ENCODE measurements at regions not wholly inside any gene's neighbourhood (a gene's known extent, or its start where the extent isn't known, plus 50 kb on each side); places are given as distances from the start of the nearest gene placed in this dataset.
"Not testable (repeated sequence)": the region's sequence is repeated elsewhere in the genome, so short reads cannot be mapped to it uniquely, and the experiment has no call there.

- DNase-seq (ENCODE audit: low spot score) = no peak
Measured at GRCh38 chr12:42728287-42728686, 138.7 kb upstream of the PRICKLE1 start.

- peak; percentile 70 for DNase-seq (ENCODE audit: low spot score)
Measured at GRCh38 chr12:42725809-42726208, 136.3 kb upstream of the PRICKLE1 start.

- DNase-seq (ENCODE audit: low spot score) = no peak
Measured at GRCh38 chr12:42716491-42716891, 126.9 kb upstream of the PRICKLE1 start.

- not testable (repeated sequence) for DNase-seq (ENCODE audit: low spot score)
Measured at GRCh38 chr12:42713566-42713965, 124.0 kb upstream of the PRICKLE1 start.

GRCh38 chr12:42708374-42708773 lies 118.8 kb upstream of the PRICKLE1 start:
- not testable (repeated sequence) for DNase-seq (ENCODE audit: low spot score)

GRCh38 chr12:42707312-42708226 lies 118.0 kb upstream of the PRICKLE1 start:
- DNase-seq (ENCODE audit: low spot score) = no peak

- no peak for DNase-seq (ENCODE audit: low spot score)
Measured at GRCh38 chr12:42706321-42706720, 116.8 kb upstream of the PRICKLE1 start.

GRCh38 chr12:42705863-42706262 lies 116.3 kb upstream of the PRICKLE1 start:
- peak; percentile 58 for DNase-seq (ENCODE audit: low spot score)

- no peak for DNase-seq (ENCODE audit: low spot score)
Measured at GRCh38 chr12:42704810-42705401, 115.4 kb upstream of the PRICKLE1 start.

GRCh38 chr12:42704340-42704739 lies 114.8 kb upstream of the PRICKLE1 start:
- no peak for DNase-seq (ENCODE audit: low spot score)

GRCh38 chr12:42701084-42701483 lies 111.5 kb upstream of the PRICKLE1 start:
- no peak for DNase-seq (ENCODE audit: low spot score)

GRCh38 chr12:42698213-42698612 lies 108.7 kb upstream of the PRICKLE1 start:
- DNase-seq (ENCODE audit: low spot score) = no peak

GRCh38 chr12:42696406-42697149 lies 107.0 kb upstream of the PRICKLE1 start:
- no peak for DNase-seq (ENCODE audit: low spot score)

GRCh38 chr12:42695490-42695995 lies 106.0 kb upstream of the PRICKLE1 start:
- no peak for DNase-seq (ENCODE audit: low spot score)

GRCh38 chr12:42692749-42693148 lies 103.2 kb upstream of the PRICKLE1 start:
- no peak for DNase-seq (ENCODE audit: low spot score)

GRCh38 chr12:42691991-42692557 lies 102.5 kb upstream of the PRICKLE1 start:
- peak; percentile 93 for DNase-seq (ENCODE audit: low spot score)

- no peak for DNase-seq (ENCODE audit: low spot score)
Measured at GRCh38 chr12:42690264-42690663, 100.7 kb upstream of the PRICKLE1 start.

GRCh38 chr12:42689699-42690098 lies 100.2 kb upstream of the PRICKLE1 start:
- no peak for DNase-seq (ENCODE audit: low spot score)

- DNase-seq (ENCODE audit: low spot score) = peak; percentile 5
Measured at GRCh38 chr12:42686514-42687172, 97.1 kb upstream of the PRICKLE1 start.

GRCh38 chr12:42684802-42685071 lies 95.2 kb upstream of the PRICKLE1 start:
- DNase-seq (ENCODE audit: low spot score) = no peak

GRCh38 chr12:42683933-42684801 lies 94.6 kb upstream of the PRICKLE1 start:
- no peak for DNase-seq (ENCODE audit: low spot score)

All from A172 (cell line).